Choroid plexus epithelial cell (primary cell): ENCODE measurements at regions not wholly inside any gene's neighbourhood (a gene's known extent, or its start where the extent isn't known, plus 50 kb on each side); places are given as distances from the start of the nearest gene placed in this dataset.

Experiments
- DNase-seq: peaks from one replicate; pipeline ENCODE4 v3.0.0-alpha.2; 2010; ENCODE audit warnings: low read depth
- H3K4me3 ChIP-seq: 2 replicates; pipeline ENCODE4 v1.5.1; 2011; ENCODE audit warnings: low read depth, mild to moderate bottlenecking, control low read depth, low read length, moderate library complexity
- CTCF ChIP-seq: conservative IDR thresholded peaks from 2 replicates; pipeline ENCODE4 v1.5.1; 2011; ENCODE audit warnings: low read depth, mild to moderate bottlenecking, control low read depth, inconsistent platforms, low read length, moderate library complexity

GRCh38 chr12:46944771-46945170 lies 119.0 kb upstream of the SLC38A4 start:
- no peak overlapping the region for H3K4me3 ChIP-seq
- TF ChIP-seq CTCF: no peak
- DNase-seq: no peak

- DNase-seq: no peak
- H3K4me3 ChIP-seq: no peak overlapping the region
- no peak for TF ChIP-seq CTCF
Observed at GRCh38 chr12:46945591-46945990, 119.8 kb upstream of the SLC38A4 start.

- H3K4me3 ChIP-seq: no peak overlapping the region
- DNase-seq: peak; percentile 29
- no peak for TF ChIP-seq CTCF
Observed at GRCh38 chr12:46946137-46946536, 120.3 kb upstream of the SLC38A4 start.

GRCh38 chr12:46948936-46949545 lies 123.2 kb upstream of the SLC38A4 start:
- TF ChIP-seq CTCF: no peak
- H3K4me3 ChIP-seq: no peak overlapping the region
- DNase-seq: no peak

GRCh38 chr12:46950094-46950493 lies 124.3 kb upstream of the SLC38A4 start:
- DNase-seq: no peak
- TF ChIP-seq CTCF: no peak

GRCh38 chr12:46952880-46953483 lies 126.4 kb upstream of the PCED1B start:
- H3K4me3 ChIP-seq: no peak overlapping the region
- TF ChIP-seq CTCF: no peak
- no peak for DNase-seq

More at GRCh38 chr12:46950094-46950493, 124.3 kb upstream of the SLC38A4 start:
- H3K4me3 ChIP-seq: no peak overlapping the region

- TF ChIP-seq CTCF: no peak
- H3K4me3 ChIP-seq: no peak overlapping the region
- DNase-seq: no peak
Observed at GRCh38 chr12:46956451-46957035, 122.9 kb upstream of the PCED1B start.
